ENCODE measurements at regions not wholly inside any gene's neighbourhood (a gene's known extent, or its start where the extent isn't known, plus 50 kb on each side); places are given as distances from the start of the nearest gene placed in this dataset.

GRCh38 chr10:3622845-3623621 is 162.0 kb downstream of the KLF6 start:
- no peak for DNase-seq

GRCh38 chr10:3622427-3622826 is 162.6 kb downstream of the KLF6 start:
- no peak for DNase-seq

GRCh38 chr10:3620818-3621217 is 164.2 kb downstream of the KLF6 start:
- DNase-seq = no peak

GRCh38 chr10:3619241-3619640 is 165.8 kb downstream of the KLF6 start:
- no peak for DNase-seq

GRCh38 chr10:3616880-3617279 is 168.1 kb downstream of the KLF6 start:
- no peak for DNase-seq

- DNase-seq = no peak
These were observed 171.7 kb downstream of the KLF6 start for GRCh38 chr10:3613318-3613717.

GRCh38 chr10:3612183-3613001 is 172.6 kb downstream of the KLF6 start:
- DNase-seq = no peak

GRCh38 chr10:3606309-3606708 is 178.7 kb downstream of the KLF6 start:
- no peak for DNase-seq

GRCh38 chr10:3605882-3606281 is 179.1 kb downstream of the KLF6 start:
- no peak for DNase-seq

- DNase-seq = no peak
These were observed 189.3 kb downstream of the KLF6 start for GRCh38 chr10:3595736-3596135.

- DNase-seq = no peak
These were observed 191.4 kb downstream of the KLF6 start for GRCh38 chr10:3593611-3594010.

- no peak for DNase-seq
These were observed 192.6 kb downstream of the KLF6 start for GRCh38 chr10:3592424-3592823.

GRCh38 chr10:3588816-3589215 is 196.2 kb downstream of the KLF6 start:
- DNase-seq = no peak

- no peak for DNase-seq
These were observed 196.7 kb downstream of the KLF6 start for GRCh38 chr10:3588346-3588745.

GRCh38 chr10:3584926-3585784 is 199.9 kb downstream of the KLF6 start:
- DNase-seq = no peak

- no peak for DNase-seq
These were observed 204.4 kb downstream of the KLF6 start for GRCh38 chr10:3580565-3580964.

GRCh38 chr10:3579845-3580244 is 205.2 kb downstream of the KLF6 start:
- DNase-seq = no peak

- no peak for DNase-seq
These were observed 206.3 kb downstream of the KLF6 start for GRCh38 chr10:3578682-3579081.

GRCh38 chr10:3578159-3578558 is 206.8 kb downstream of the KLF6 start:
- DNase-seq = no peak

- no peak for DNase-seq
These were observed 210.6 kb downstream of the KLF6 start for GRCh38 chr10:3574451-3574850.

- DNase-seq = no peak
These were observed 211.5 kb downstream of the KLF6 start for GRCh38 chr10:3573498-3573897.

GRCh38 chr10:3571310-3571825 is 213.6 kb downstream of the KLF6 start:
- no peak for DNase-seq

GRCh38 chr10:3570855-3571266 is 214.1 kb downstream of the KLF6 start:
- no peak for DNase-seq
